Uterus (tissue), 2 donors: ENCODE measurements at regions not wholly inside any gene's neighbourhood (a gene's known extent, or its start where the extent isn't known, plus 50 kb on each side); places are given as distances from the start of the nearest gene placed in this dataset.

Experiments used
- CTCF ChIP-seq, 4 experiments: fragments of 200-600 bp in 2 of 4; fragments of 450-650 bp in 2 of 4; sonication (generic) in 2 of 4; IDR thresholded peaks; one replicate each; pipeline ENCODE4 v1.5.1; 2016 to 2019; ENCODE audit warnings: antibody characterized with exemption in 4 of 4, mild to moderate bottlenecking in 2 of 4, moderate library complexity in 1 of 4
- POLR2A ChIP-seq, 2 donors: fragments of 450-650 bp; IDR thresholded peaks; one replicate each; pipeline ENCODE4 v1.6.1; 2016; ENCODE audit warnings: antibody characterized with exemption in 2 of 2, mild to moderate bottlenecking in 1 of 2, moderate library complexity in 1 of 2

DNA sequence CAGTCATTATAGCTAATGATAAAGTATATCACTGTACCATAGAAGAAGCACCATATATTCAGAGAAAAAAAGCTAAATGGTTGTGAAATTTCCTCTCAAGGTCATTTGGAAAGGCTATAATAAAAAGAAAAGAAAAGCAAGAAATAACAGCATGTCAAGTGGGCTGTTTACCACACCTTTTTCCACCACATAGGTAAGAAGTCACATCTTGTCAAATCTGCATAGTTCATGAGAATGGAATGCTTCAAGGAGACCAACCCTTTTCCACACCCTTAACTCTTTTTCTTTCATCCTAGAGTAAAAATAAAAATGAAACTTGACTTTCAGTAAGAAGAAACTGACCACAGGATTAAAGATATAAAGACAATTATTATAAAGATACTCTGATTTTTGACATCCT is 91.2 kb downstream of the ATP6V1G3 start:
- no peak for TF ChIP-seq CTCF (IDR thresholded peaks at IDR 0.05)
- TF ChIP-seq POLR2A (IDR thresholded peaks at IDR 0.05): no peak
